Stimulated activated memory B cell treated with anti-CD40 and anti-IgM and Interleukin-4, amounts not matched to agents 10 μg/mL and 1 μg/mL and 100 μg/mL, for 72 hours (primary cell): ENCODE measurements at regions not wholly inside any gene's neighbourhood (a gene's known extent, or its start where the extent isn't known, plus 50 kb on each side); places are given as distances from the start of the nearest gene placed in this dataset.

Experiments used
- ATAC-seq: fragments of 150-1000 bp; cut with Tn5 transposase; 2 replicates; pipeline ENCODE4 v1.10.0; 2021
- H3K27ac Mint-ChIP-seq: one replicate; pipeline ENCODE4 v1.8.0; 2022; ENCODE audit warnings: mild to moderate bottlenecking, mixed read lengths
- H3K27me3 Mint-ChIP-seq: one replicate; pipeline ENCODE4 v1.8.0; 2022; ENCODE audit warnings: mixed read lengths
- H3K36me3 Mint-ChIP-seq: one replicate; pipeline ENCODE4 v1.8.0; 2022; ENCODE audit warnings: mixed read lengths
- H3K4me1 Mint-ChIP-seq: one replicate; pipeline ENCODE4 v1.8.0; 2022; ENCODE audit warnings: mixed read lengths
- H3K4me3 Mint-ChIP-seq: one replicate; pipeline ENCODE4 v1.8.0; 2022; ENCODE audit warnings: mild to moderate bottlenecking, moderate library complexity, mixed read lengths
- H3K9me3 Mint-ChIP-seq: one replicate; pipeline ENCODE4 v1.8.0; 2022; ENCODE audit warnings: mixed read lengths

GRCh38 chr2:105972927-105973326 lies 221.2 kb downstream of the UXS1 start:
- Mint-ChIP-seq H3K27ac (no peak overlapping the region), H3K4me1 (peaks cover 22% of the 10 kb centered on the region), H3K9me3 (peaks cover 7% of the 10 kb centered on the region), H3K27me3 (peaks cover 13% of the 10 kb centered on the region), H3K4me3 (no peak overlapping the region), H3K36me3 (no peaks in the 10 kb centered on the region)
- ATAC-seq: no peak

DNA sequence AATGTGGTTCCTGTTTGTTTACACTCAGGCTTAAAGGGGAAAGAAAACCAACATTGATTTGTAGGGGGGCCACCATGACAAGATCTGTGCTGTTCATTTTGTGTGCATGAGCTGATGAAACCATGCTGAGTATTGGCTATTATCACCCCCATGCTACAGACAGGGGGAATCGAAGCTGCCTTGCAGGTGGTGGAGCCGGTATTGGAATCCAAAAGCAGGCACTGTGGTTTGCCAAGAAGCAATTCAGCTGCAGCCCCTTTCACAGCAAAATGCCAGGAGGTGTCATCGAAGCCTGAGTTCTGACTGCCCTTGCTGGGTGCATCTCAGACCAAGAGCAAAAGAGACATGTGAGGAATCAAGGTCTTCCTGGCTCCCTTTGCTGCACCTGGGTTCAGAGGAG lies 221.9 kb downstream of the UXS1 start:
- H3K27ac Mint-ChIP-seq: no peak overlapping the region
- peaks cover 3% of the 10 kb centered on the region for H3K9me3 Mint-ChIP-seq
- H3K4me3 Mint-ChIP-seq: no peak overlapping the region
- no peaks in the 10 kb centered on the region for H3K36me3 Mint-ChIP-seq
- ATAC-seq: no peak
- H3K27me3 Mint-ChIP-seq: peaks cover 13% of the 10 kb centered on the region
- H3K4me1 Mint-ChIP-seq: peaks cover 22% of the 10 kb centered on the region

DNA sequence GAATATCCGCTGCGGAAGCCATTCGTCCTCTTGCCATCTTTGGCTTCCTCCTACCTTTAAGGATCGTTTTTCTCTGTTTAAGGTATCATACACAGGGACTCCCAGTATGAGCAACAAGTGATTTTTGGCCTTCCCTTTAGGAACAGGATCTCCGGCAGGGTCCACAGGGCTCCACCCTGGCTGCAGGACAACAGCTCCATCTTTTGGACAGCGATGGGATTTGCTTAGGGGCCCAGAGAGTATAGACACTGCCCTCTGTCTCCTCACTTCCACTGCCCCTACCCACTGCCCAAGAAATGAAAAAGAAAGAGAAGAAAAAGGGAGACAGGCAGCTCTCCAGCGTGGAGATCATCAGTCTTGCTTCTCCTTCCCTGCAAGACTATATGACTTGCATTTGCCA lies 224.5 kb downstream of the UXS1 start:
- Mint-ChIP-seq H3K27ac (no peak overlapping the region), H3K4me1 (peaks cover 15% of the 10 kb centered on the region), H3K4me3 (no peak overlapping the region), H3K9me3 (peaks cover 3% of the 10 kb centered on the region), H3K36me3 (no peaks in the 10 kb centered on the region), H3K27me3 (peaks cover 5% of the 10 kb centered on the region)
- no peak for ATAC-seq

GRCh38 chr2:105962221-105962620 lies 217.5 kb downstream of the NCK2 start:
- Mint-ChIP-seq H3K36me3 (no peaks in the 10 kb centered on the region), H3K9me3 (peaks cover 7% of the 10 kb centered on the region), H3K4me1 (no peaks in the 10 kb centered on the region), H3K27ac (no peak overlapping the region), H3K4me3 (no peak overlapping the region), H3K27me3 (no peaks in the 10 kb centered on the region)
- no peak for ATAC-seq

DNA sequence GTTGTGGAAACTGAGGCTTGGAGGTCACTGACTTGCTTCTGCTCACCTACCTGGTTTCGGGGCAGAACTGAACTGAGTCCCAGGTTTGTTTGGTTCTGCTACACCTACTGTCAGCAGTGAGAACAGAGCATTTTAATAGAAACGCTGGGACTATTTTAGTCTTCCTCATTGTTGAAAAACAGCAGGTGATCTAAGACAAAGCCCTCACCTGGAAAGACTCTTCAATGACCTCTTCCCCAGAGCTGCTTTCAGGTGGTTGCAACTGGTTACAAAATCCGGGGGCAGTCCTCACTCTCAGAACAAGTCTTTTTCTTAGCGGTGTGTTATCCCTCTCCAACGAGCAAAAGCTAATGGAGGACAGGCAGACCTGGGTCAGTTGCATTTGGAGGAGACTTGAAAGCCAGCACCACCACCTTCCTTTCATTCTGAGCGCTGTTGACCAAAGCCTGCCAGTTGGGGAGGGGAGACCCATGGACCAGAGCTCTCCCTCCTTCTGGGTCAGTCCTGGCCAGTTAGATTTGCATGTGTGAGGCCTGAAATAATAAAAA lies 217.0 kb downstream of the NCK2 start:
- Mint-ChIP-seq H3K9me3 (peaks cover 7% of the 10 kb centered on the region), H3K36me3 (no peaks in the 10 kb centered on the region), H3K27me3 (no peaks in the 10 kb centered on the region), H3K4me3 (no peak overlapping the region), H3K27ac (no peak overlapping the region), H3K4me1 (no peaks in the 10 kb centered on the region)
- ATAC-seq: no peak

DNA sequence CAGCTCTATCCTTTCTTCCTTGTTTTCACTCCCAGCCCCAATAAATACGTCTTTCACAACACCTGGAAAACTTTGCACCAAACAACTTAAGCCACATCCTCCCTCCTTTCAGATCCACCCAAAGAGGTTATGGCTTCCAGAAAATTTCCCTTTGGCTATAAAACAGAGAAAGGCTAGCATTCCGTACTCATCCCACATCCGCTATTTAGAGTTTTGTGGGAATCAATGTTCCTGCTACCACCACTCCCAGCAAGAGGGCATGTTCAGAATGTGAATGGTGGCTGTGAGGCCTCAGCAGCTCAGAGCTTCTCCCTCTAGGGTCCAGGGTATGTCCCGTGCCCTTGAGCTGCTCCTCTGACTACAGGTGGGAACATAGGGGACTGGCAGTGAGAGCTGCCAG lies 214.6 kb downstream of the NCK2 start:
- Mint-ChIP-seq H3K36me3 (no peaks in the 10 kb centered on the region), H3K9me3 (peaks cover 7% of the 10 kb centered on the region), H3K27ac (peak overlapping the region; percentile 6), H3K4me1 (peaks cover 11% of the 10 kb centered on the region), H3K27me3 (no peaks in the 10 kb centered on the region), H3K4me3 (no peak overlapping the region)
- ATAC-seq: no peak

GRCh38 chr2:105954891-105955290 lies 210.2 kb downstream of the NCK2 start:
- no peaks in the 10 kb centered on the region for H3K27me3 Mint-ChIP-seq
- H3K4me1 Mint-ChIP-seq: peaks cover 27% of the 10 kb centered on the region
- H3K4me3 Mint-ChIP-seq: no peak overlapping the region
- ATAC-seq: no peak
- peak overlapping the region; percentile 4 for H3K27ac Mint-ChIP-seq
- H3K36me3 Mint-ChIP-seq: no peaks in the 10 kb centered on the region
- peaks cover 7% of the 10 kb centered on the region for H3K9me3 Mint-ChIP-seq

GRCh38 chr2:105953942-105954341 lies 209.2 kb downstream of the NCK2 start:
- no peak overlapping the region for H3K27ac Mint-ChIP-seq
- H3K4me1 Mint-ChIP-seq: peaks cover 27% of the 10 kb centered on the region

DNA sequence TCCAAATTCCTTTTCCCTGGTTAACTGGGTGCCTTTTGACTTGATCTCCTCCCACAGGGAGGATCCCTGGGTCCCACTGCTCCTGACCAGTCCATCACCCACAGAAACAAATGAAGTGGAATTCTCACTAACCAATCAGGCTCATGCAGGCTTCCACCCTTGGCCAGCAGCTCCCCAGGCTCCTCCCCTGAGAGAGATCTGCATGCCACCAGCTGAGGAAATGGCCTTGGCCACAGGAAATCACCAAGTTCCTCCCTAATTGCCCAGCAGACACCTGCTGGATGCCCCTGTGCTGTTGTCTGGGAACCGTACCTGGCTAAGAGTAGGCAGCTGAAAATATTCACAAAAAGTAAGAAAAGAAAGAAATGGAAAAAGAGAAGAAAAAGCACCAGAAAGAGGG lies 207.4 kb downstream of the NCK2 start:
- H3K9me3 Mint-ChIP-seq: no peaks in the 10 kb centered on the region
- H3K4me1 Mint-ChIP-seq: peaks cover 32% of the 10 kb centered on the region
- H3K27ac Mint-ChIP-seq: peak overlapping the region; percentile 30
- H3K4me3 Mint-ChIP-seq: no peak overlapping the region
- no peak for ATAC-seq
- H3K36me3 Mint-ChIP-seq: no peaks in the 10 kb centered on the region
- peaks cover 9% of the 10 kb centered on the region for H3K27me3 Mint-ChIP-seq

More at GRCh38 chr2:105953942-105954341, 209.2 kb downstream of the NCK2 start:
- ATAC-seq: no peak
- no peaks in the 10 kb centered on the region for H3K27me3 Mint-ChIP-seq
- peaks cover 7% of the 10 kb centered on the region for H3K9me3 Mint-ChIP-seq
- H3K36me3 Mint-ChIP-seq: no peaks in the 10 kb centered on the region
- no peak overlapping the region for H3K4me3 Mint-ChIP-seq

DNA sequence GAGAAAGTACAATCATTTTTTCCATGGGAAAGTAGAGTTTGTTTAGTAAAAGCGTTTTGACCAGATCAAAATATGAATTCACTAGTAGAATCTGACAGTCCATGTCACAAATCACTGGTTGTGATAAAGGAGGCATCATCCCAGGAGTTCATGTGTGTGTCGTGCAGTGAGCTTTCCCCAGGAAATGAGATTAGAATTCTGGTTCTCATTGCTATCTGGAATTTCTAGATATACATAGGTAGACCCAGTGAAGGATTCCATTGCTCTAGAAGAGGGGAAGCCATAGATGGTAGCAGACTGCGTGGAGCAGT lies 206.6 kb downstream of the NCK2 start:
- no peak overlapping the region for H3K4me3 Mint-ChIP-seq
- H3K36me3 Mint-ChIP-seq: no peaks in the 10 kb centered on the region
- peaks cover 32% of the 10 kb centered on the region for H3K4me1 Mint-ChIP-seq
- no peaks in the 10 kb centered on the region for H3K9me3 Mint-ChIP-seq
- no peak for ATAC-seq
- peaks cover 9% of the 10 kb centered on the region for H3K27me3 Mint-ChIP-seq
- no peak overlapping the region for H3K27ac Mint-ChIP-seq

DNA sequence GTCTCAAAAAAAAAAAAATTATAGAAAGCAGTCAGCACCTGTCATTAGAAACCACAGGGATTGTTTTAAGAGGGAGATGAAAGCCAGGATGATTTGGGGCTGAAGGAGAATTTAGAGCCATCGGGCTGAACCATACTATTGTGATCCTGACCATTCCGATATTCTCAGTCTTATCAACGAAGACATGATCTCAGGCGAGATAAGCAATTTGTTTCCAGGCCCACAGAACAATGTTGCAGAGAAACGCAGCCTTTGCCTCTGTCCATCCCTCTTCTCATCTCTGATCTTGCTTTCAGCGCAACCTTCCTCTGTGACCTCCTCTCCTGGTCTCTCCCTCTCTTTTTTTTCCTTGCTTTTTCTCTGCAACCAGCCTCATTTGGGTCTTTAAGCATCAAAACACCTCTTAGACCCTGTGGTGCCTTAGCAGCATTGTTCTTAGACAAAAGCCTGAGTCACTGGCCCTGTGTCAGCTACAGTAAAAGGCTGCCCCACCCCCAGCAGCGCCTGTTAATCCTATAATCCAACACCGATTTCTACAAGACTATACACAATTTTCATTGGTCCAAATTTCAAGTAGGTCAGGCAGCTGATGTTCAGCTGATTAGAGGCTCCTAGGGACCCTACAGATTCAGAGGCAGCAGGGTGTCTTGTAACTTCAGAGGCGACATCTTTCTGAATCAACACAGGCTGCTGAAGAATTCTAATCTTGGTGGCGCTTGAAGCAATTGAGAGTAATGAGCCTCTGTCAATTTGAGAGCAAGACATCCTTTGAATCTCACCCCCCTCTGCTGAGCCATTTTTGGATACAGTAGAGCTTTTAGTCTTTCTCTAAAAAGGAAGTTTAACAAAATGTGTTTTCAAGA lies 206.0 kb downstream of the NCK2 start:
- H3K27me3 Mint-ChIP-seq: peaks cover 12% of the 10 kb centered on the region
- H3K36me3 Mint-ChIP-seq: no peaks in the 10 kb centered on the region
- H3K9me3 Mint-ChIP-seq: no peaks in the 10 kb centered on the region
- H3K4me1 Mint-ChIP-seq: peaks cover 30% of the 10 kb centered on the region
- H3K27ac Mint-ChIP-seq: no peak overlapping the region
- ATAC-seq: no peak
- no peak overlapping the region for H3K4me3 Mint-ChIP-seq

DNA sequence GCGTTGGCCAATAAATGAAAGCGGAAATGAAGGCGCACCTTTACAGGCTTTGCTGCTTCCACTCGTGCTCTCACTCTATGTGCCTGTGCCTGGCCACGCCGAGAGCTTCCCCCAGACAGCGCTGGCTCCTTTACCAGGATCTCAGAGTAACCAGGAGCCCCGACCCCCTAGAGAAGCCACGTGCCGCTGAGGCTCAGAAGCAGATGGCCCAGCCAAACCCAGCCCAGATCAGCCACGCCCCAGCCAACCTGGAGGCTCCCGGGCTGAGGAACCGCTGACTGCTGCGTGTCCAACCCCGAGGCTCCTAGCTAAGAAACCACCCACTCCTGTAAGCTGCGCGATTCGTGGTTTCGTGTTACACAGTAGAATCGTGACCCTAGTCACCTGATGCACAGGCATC lies 199.3 kb downstream of the NCK2 start:
- ATAC-seq: no peak
- H3K27me3 Mint-ChIP-seq: peaks cover 17% of the 10 kb centered on the region
- H3K4me1 Mint-ChIP-seq: peaks cover 6% of the 10 kb centered on the region
- no peak overlapping the region for H3K4me3 Mint-ChIP-seq
- H3K9me3 Mint-ChIP-seq: peaks cover 4% of the 10 kb centered on the region
- H3K27ac Mint-ChIP-seq: no peak overlapping the region
- H3K36me3 Mint-ChIP-seq: no peaks in the 10 kb centered on the region
